Epithelial cell of proximal tubule (primary cell): ENCODE measurements at regions not wholly inside any gene's neighbourhood (a gene's known extent, or its start where the extent isn't known, plus 50 kb on each side); places are given as distances from the start of the nearest gene placed in this dataset.

Experiments used
- DNase-seq: peaks from one replicate; pipeline ENCODE4 v3.0.0-alpha.2; 2011; ENCODE audit warnings: low read depth
- H3K4me3 ChIP-seq: 2 replicates; pipeline ENCODE4 v1.5.1; 2011; ENCODE audit warnings: low read depth, mild to moderate bottlenecking, low read length
- TF ChIP-seq, protein P1 (sequence below): conservative IDR thresholded peaks from 2 replicates; pipeline ENCODE4 v1.5.1; 2012; ENCODE audit warnings: low read depth, mild to moderate bottlenecking, low read length

DNA sequence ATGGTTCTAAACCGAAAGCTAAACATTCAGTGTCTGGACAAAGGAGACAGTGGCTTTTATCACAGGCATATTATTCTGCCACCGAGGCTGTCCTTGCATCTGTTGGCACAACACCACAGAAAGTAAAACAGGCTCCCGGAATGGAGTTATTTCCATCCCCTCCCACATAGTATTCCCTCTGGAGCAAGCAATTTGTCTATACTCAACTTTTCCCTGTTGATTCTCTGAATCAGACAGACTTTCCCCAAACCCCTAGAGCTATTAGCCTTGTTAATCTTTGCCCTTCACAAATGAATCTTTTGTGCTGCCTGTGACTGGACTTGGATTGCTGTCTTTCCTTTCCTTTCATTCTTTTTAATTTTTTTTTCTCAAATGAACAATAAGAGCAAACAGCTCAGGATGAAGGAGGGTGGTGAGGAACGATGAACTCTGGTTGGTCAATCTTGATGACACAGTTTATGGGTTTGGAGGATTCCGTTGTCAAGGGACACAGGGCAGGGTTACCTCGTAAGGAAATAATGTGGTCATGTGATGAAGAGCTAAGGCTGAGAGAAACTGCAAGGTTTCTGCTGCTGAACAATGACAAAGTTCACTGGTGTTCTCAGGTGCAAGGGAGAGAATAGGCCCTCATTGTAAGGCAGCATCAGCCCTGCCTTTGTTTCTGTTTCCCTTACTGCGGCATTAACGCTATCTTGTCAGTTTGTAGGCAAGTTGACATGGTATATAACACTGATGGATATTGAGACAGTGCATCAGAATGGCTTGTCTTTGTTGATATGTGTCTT lies 275.0 kb upstream of the BMP2 start:
- peak; percentile 80 for DNase-seq
- no peak overlapping the region for H3K4me3 ChIP-seq
- TF ChIP-seq, protein P1, sequence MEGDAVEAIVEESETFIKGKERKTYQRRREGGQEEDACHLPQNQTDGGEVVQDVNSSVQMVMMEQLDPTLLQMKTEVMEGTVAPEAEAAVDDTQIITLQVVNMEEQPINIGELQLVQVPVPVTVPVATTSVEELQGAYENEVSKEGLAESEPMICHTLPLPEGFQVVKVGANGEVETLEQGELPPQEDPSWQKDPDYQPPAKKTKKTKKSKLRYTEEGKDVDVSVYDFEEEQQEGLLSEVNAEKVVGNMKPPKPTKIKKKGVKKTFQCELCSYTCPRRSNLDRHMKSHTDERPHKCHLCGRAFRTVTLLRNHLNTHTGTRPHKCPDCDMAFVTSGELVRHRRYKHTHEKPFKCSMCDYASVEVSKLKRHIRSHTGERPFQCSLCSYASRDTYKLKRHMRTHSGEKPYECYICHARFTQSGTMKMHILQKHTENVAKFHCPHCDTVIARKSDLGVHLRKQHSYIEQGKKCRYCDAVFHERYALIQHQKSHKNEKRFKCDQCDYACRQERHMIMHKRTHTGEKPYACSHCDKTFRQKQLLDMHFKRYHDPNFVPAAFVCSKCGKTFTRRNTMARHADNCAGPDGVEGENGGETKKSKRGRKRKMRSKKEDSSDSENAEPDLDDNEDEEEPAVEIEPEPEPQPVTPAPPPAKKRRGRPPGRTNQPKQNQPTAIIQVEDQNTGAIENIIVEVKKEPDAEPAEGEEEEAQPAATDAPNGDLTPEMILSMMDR: no peak

DNA sequence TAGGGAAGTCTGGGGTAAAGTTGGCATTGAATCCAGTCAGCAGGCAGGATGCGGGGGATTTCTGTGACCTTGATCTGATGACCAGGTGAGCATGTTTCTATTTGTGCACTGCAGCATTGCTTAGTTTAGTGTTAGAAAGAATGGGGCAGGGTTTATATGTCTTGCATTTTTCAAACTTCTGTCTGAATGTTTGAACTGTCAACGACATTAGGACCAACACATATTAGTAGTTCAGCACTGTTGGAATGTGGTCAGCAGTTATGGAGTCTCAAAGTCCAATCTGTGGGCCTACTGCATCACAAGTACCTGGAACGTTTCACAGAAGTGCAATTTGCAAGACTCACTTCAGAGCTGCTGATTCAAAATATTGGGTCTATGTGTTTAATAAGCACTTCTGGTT lies 276.6 kb upstream of the BMP2 start:
- no peak for DNase-seq
- TF ChIP-seq, protein P1: no peak
- H3K4me3 ChIP-seq: no peak overlapping the region

DNA sequence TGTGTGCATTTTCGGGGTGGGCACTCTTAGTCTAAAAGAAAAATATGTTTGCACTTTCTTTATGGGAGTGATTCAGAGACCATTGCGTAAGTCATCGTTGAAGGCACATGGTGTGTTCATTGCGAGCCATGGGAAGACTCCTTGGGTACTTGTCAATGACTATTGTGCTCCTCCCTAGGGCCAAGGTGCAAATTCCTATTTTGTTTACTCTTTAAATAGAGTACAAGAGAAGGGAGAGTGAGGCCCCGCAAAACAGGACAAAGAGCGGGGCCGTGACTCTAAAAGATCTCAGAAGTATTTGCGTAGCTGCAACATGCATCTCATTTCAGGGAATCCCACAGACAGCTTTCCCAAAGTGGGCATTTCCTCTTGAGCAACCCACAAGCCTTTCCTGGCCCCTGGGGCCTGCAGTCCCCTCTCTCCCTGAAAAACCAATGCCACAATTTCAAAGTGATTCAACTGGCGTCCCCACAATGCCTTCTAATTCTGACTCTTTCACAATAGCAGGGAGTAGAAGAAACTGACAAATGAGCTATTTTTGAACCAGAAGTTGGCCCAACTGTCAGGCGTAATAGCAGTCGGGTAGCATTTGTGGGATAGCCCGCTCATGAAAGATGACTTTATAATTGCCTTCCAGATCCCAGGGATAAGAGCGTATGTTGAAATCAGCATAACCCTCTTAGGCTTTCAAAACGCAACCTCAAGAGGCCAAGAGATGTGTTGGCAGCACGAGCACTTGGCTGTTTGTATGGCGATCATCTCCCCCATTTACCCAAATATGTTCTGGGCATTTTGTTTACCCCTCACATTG lies 277.9 kb upstream of the BMP2 start:
- no peak overlapping the region for H3K4me3 ChIP-seq
- no peak for DNase-seq

DNA sequence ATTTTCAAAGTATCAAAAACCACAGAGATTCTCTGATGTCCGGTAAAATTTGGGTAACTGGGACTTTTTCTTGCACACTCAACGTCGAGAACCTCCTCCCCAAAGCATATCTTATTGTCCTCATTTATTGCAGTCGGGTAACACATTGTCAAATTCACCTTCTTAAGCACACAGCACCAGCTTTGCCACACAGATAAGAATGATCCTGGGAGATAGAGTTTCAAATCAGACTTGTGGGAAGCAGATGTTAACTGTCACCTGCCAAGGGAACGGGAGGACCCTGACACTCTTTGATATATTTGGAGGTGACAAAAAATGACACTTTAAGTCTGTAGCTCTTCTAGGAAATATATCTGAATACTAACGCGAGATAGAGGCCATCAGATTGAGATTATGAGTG lies 282.1 kb upstream of the BMP2 start:
- TF ChIP-seq, protein P1: no peak
- no peak for DNase-seq
- H3K4me3 ChIP-seq: no peak overlapping the region

More for the DNA sequence above, 277.9 kb upstream of the BMP2 start:
- TF ChIP-seq, protein P1: no peak

DNA sequence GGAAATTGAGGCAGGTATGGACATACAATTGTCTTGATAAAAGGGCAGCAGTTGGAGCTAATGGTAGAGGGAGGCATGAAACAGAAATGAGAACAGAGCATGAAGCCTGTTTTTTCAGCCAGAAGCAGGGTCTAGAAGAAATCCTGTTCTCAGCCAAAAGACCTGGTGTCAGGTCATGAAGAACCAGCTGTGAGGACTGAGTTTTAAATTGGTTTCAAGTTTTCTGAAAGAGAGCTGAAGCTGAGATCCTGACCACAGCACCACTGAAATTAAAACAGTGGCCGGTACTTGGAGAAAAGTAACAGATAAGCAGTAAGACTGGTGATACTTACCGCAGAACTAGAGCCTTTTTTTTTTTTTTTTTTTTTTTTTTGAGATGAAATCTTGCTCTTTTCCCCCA lies 283.8 kb upstream of the BMP2 start:
- TF ChIP-seq, protein P1: no peak
- DNase-seq: no peak
- no peak overlapping the region for H3K4me3 ChIP-seq

DNA sequence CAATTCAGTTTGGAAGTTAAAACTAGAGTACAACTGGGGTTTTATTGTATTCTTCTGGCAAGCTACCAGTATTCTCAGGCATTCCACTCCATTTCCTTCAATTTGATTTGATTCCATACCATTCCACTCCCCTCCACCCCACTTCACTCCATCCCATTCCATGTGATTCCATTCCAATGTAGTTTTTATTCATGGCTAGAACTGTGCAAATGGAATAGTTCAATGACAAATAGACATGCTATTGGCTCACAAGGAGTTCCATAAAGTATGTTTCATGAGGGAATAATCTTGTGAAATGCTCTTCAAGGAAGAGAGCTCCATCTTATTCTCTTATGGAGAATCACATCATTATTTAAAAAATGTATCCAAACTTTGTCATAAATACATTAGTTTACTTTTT lies 285.0 kb upstream of the BMP2 start:
- TF ChIP-seq, protein P1: no peak
- H3K4me3 ChIP-seq: no peak overlapping the region
- no peak for DNase-seq
